OCI-LY7 (cell line): ENCODE measurements at regions not wholly inside any gene's neighbourhood (a gene's known extent, or its start where the extent isn't known, plus 50 kb on each side); places are given as distances from the start of the nearest gene placed in this dataset.

Experiments
- EZH2phosphoT487 ChIP-seq: fragments of 200-600 bp; sonication (generic); IDR thresholded peaks from 2 replicates; pipeline ENCODE4 v1.6.1; 2018; ENCODE audit warnings: low read depth, borderline replicate concordance, mild to moderate bottlenecking, mixed run types, antibody characterized with exemption, low read length, moderate library complexity, mixed read lengths
- TF ChIP-seq, protein P1 (sequence below): fragments of 200-600 bp; sonication (generic); conservative IDR thresholded peaks from 2 replicates; pipeline ENCODE4 v1.5.1; 2014; ENCODE audit warnings: mild to moderate bottlenecking, antibody characterized with exemption, low read length, moderate library complexity, mixed read lengths

DNA sequence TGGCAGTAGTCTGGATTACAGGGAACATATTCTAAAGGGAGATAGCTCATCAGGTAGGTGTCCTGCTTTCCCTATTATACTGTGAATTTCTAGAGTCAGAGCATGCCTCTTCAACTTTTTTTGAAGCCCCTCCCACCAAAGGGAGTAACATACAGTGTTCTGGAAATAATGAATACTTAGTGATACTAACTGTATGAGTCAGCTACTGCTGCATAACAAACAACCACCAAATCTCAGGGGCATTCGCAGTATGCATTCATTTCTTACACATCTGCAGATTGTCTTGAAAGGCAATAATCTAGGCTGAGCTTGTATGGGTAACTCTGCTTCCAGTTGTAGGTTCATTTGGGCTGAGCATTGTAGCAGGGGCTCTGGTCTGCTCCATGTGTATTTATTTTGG, 409.7 kb upstream of the SPRED2 start:
- TF ChIP-seq, protein P1, sequence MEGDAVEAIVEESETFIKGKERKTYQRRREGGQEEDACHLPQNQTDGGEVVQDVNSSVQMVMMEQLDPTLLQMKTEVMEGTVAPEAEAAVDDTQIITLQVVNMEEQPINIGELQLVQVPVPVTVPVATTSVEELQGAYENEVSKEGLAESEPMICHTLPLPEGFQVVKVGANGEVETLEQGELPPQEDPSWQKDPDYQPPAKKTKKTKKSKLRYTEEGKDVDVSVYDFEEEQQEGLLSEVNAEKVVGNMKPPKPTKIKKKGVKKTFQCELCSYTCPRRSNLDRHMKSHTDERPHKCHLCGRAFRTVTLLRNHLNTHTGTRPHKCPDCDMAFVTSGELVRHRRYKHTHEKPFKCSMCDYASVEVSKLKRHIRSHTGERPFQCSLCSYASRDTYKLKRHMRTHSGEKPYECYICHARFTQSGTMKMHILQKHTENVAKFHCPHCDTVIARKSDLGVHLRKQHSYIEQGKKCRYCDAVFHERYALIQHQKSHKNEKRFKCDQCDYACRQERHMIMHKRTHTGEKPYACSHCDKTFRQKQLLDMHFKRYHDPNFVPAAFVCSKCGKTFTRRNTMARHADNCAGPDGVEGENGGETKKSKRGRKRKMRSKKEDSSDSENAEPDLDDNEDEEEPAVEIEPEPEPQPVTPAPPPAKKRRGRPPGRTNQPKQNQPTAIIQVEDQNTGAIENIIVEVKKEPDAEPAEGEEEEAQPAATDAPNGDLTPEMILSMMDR: no peak
- no peak for TF ChIP-seq EZH2phosphoT487
